Pons (tissue), 1 donor: ENCODE measurements at regions not wholly inside any gene's neighbourhood (a gene's known extent, or its start where the extent isn't known, plus 50 kb on each side); places are given as distances from the start of the nearest gene placed in this dataset.
A peak's percentile ranks its signal among the peaks of the same experiment; 100 is the strongest.
"Not testable (repeated sequence)": the region's sequence is repeated elsewhere in the genome, so short reads cannot be mapped to it uniquely, and the experiment has no call there.

Experiments used
- DNase-seq: peaks from one replicate; pipeline ENCODE4 v3.0.0-alpha.2; 2016; ENCODE audit warnings: low spot score

GRCh38 chr6:153539602-153540001, 408.5 kb upstream of the RGS17 start:
- no peak for DNase-seq

DNA sequence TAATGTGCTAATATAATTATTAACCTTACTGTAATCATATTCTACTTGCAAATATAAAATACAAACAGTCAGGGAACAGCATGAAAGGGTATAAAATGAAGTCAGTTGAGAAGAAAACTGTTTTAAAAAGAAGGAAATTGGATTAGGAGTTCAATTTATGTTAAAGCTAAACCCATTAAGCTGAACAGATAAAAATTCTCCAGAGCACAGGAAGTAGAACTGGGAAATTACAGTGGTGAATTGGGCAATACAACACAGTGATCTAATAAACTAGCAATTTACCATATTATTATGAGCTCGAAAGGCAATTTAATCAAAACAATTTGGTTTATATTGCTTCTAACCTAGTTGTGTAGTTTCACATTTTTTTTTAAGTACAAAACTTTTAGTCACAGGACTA, 407.4 kb upstream of the RGS17 start:
- DNase-seq, result no peak

DNA sequence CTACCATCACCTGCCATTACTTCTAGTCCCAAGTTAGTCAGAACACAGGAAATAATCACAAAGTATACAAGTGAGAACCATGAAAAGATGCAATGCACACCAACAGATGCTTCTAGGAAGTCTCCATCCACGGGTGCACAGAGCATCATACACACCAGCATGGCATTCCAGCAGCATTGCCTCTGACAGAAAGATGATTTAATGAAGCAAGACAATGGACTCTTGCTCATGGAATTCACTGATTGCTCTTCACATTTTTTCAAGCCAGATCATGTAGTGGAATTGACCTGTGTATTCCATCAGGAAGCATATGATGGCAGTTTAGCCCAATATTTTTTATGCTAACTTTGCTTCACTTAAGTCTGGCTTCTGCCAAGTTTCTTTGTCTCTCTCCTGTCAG, 406.3 kb upstream of the RGS17 start:
- DNase-seq, result no peak

DNA sequence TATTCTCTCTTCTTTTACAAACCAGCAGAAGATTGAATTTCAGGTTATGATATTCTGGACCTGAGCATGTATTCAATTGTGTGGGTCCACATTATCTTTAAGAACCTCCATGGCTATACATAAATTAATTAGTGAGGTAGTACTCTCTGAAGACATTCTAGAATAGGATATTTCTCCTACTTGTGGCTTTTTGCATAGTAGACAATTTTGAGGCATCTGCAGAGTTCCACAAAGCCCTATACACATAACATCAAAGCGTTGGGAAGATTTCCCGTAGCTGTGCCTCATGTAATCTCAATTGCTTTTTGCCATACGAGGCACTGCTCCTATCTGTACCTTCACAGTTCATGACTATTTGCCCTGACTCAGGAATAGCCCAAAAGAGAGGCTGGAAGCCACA, 395.4 kb upstream of the RGS17 start:
- DNase-seq, result no peak

DNA sequence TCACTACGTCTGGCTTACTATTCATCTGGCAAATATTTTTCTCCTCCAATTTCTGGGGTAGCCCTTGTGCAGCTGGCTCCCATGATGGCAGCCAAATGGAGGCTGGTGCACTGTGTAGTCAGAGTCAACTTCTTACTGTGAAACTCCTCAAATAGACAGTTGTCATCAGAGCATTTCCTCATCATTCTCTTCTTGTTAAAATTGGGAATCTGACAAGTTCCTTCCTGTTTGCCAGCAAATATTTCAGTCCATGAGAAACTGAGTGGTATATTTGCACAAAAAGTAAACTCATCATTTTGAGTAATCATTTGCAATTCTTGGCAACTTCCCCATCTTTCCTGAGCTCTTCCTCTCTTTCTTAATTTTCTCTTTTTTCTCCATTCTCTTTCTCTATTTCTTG, 394.9 kb upstream of the RGS17 start:
- no peak for DNase-seq

- no peak for DNase-seq
These were observed 392.3 kb upstream of the RGS17 start for GRCh38 chr6:153523390-153523789.

DNA sequence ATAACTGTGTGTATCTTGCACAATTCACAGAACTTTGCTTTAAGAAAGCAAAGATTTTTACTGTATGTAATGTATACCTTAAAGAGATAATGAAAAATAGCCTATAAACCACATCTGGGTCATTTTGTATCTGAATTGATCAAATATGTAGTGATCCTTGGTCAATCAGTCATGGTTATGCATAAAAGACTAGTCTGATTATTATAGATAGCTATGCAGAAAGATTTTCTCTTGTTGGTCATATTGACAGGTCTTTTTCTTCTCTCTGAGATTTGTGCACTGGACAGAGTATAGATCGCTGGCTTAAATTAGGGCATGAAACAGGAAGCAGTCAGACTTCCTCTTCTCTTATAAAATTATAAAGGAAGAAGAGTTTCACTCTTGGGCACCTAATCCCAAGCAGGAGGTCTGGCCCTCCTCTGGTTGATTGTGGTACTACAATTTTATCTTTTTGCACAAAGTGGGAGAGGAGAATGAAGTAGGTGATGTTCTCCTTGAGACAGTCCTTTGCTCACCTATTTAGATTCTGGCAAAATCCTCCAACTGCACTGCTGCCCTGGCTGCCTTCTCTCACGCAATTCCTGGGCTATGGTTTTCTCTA, 380.9 kb upstream of the RGS17 start:
- DNase-seq, result peak; percentile 45

- no peak for DNase-seq
These were observed 372.7 kb upstream of the RGS17 start for GRCh38 chr6:153503810-153504209.

DNA sequence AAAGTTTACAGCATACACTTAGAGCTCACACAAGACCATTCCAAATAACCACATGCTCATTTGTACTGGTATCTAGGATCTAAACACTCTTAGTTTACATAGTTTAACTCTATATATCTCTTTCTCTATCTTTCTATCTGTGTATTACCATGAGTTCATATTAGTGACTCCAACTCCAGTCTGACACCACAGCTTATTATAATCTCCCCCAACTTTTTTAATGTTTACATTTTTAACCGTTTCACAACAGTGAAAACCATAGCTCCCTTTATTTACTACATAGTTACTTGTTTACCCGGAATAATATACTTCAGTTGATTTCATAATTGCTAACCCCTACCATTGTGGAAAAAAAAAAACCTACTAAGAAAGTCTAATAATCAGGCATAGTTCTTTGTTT, 362.4 kb upstream of the RGS17 start:
- DNase-seq, result no peak

DNA sequence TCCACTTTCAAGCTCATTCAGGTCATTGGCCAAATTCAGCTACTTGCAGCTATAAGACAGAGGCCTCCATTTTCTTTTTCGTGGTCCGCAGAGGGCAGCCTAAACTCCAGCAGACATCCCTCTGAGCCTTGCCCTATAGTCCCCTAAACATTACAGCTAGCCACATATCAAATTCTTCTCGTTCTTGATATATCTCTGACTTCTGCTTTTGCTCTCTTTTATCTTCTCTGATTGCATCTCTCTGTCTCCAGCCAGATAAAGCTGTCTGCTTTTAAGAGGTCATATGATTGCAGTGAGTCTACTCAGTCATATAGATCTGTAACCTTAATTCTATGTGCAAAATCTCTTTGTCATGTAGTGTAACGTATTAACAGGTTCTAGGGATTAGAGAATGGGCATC, 358.4 kb upstream of the RGS17 start:
- DNase-seq, result no peak

GRCh38 chr6:153488267-153488666, 357.2 kb upstream of the RGS17 start:
- no peak for DNase-seq

- DNase-seq, result no peak
These were observed 354.0 kb upstream of the RGS17 start for GRCh38 chr6:153485072-153485471.

- no peak for DNase-seq
These were observed 353.0 kb upstream of the RGS17 start for GRCh38 chr6:153484056-153484455.

- DNase-seq, result no peak
These were observed 345.2 kb upstream of the RGS17 start for GRCh38 chr6:153476243-153476642.

DNA sequence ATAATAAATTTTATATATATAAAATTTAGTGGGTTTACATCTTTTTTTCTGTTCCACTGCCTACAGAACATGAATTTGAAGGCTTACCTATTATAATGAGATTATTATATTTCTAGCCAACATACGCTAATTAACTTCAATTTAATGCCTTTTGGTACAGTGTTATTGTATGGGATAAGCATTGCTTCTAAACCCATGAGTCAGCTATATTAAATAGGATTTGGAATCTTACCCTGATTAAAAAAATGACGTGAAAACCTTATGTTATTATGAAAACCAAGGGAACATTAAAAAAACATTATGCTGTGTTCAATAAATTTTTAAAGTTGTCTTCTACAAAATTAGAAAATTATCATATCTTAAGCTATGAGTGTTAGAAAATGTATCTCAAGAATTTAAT, 334.0 kb upstream of the RGS17 start:
- DNase-seq, result no peak

- peak; percentile 16 for DNase-seq
These were observed 318.2 kb upstream of the RGS17 start for GRCh38 chr6:153449279-153449678.

DNA sequence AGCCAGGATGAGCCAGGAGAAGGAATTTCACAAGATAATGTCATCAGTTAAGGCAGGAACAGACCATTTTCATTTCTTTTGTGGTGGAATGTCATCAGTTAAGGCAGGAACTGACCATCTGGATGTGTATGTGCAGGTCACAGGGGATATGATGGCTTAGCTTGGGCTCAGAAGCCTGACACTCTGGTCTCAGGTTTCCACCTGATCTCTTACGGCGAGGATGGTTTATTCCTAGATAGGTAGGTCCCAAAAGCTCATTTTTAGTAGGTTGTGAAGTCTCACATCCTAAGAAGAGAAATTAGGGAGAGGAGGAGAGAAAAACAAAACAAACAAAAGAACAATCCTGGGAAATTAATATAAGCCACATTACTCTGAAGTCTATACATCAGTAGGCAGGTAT, 311.7 kb upstream of the RGS17 start:
- not testable (repeated sequence) for DNase-seq

GRCh38 chr6:153442096-153442495, 311.0 kb upstream of the RGS17 start:
- DNase-seq, result no peak

DNA sequence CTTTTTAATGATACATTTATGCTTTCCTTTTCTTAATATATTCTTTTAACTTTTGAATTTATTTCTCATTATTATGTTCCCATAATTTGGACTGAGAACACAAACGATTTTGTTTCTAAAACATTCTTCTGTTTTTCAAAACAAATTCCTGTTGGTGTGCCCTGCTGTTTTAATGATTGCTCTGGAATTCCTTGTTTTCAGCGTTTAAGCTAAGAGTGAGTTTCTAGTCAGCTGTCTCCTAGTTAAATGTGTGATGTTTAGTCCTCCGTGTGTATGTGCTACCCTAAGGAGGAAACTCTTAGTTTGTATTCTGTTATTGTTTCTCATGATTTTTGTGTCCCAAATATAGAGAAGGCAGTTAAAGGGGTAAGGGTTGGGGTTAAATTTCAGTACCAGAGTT, 306.1 kb upstream of the RGS17 start:
- DNase-seq, result no peak

GRCh38 chr6:153436351-153436750, 305.3 kb upstream of the RGS17 start:
- no peak for DNase-seq

GRCh38 chr6:153435787-153436186, 304.7 kb upstream of the RGS17 start:
- no peak for DNase-seq

DNA sequence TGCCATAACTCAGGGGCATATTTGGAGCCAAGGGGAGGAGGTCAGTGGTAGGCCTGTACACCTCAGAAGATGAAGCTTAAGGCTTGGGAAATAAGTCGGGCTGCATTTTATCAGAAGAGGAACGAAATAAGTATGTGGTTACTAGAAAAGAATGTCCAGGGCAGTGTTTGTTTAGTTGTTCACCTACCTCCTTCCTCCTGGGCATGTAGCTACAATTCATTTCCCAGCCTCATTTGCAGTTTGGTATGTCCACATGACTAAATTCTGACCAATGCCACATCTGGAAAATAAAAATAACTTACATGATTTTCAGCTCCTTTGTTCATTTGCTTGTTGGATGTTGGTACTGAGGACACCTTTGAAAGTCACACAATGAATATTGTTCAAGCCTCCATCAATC, 294.5 kb upstream of the RGS17 start:
- DNase-seq, result no peak

DNA sequence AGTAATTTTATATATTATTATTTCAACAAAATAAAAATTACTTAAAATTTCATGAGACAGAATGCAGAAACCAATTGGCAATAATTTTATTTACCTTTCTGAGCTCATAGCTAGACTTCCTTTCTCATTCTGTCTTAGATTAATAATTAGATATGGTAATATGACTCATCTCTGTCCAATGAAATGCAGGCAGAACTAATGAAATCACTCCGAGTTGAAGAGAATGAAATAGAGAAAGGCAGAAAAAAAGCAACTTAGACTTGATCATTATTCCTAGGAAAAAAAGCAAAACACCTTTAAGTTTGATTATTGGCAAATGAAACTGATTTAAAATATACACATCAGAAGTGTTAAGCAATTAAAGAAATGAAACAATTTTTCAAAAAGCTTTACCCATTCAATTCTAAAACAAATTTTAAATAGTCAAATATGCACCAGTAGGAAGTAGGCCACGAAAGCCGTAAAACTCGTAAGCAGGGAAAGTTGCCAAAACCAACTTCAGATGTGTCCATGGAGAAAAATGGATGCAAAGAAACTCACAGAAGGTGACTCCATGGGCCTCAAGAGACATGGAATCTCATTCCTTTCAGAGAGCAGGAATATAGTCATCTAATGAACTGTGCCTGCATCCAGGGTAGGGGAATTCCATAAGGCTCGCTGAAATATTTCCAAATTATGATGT, 293.8 kb upstream of the RGS17 start:
- no peak for DNase-seq

GRCh38 chr6:153412519-153412918, 281.4 kb upstream of the RGS17 start:
- DNase-seq, result no peak
